GM12875 (cell line): ENCODE measurements at regions not wholly inside any gene's neighbourhood (a gene's known extent, or its start where the extent isn't known, plus 50 kb on each side); places are given as distances from the start of the nearest gene placed in this dataset.

ENCODE experiments used
- H3K4me3 ChIP-seq: one replicate; pipeline ENCODE4 v1.5.1; 2011; ENCODE audit warnings: low read depth, low read length, control low read depth
- TF ChIP-seq, protein P1 (sequence below): IDR thresholded peaks from 2 replicates; pipeline ENCODE4 v1.5.1; 2011; ENCODE audit warnings: low read depth, mild to moderate bottlenecking, control low read depth, inconsistent platforms, low read length, moderate library complexity, borderline replicate concordance; ENCODE audit not compliant: insufficient read depth

DNA sequence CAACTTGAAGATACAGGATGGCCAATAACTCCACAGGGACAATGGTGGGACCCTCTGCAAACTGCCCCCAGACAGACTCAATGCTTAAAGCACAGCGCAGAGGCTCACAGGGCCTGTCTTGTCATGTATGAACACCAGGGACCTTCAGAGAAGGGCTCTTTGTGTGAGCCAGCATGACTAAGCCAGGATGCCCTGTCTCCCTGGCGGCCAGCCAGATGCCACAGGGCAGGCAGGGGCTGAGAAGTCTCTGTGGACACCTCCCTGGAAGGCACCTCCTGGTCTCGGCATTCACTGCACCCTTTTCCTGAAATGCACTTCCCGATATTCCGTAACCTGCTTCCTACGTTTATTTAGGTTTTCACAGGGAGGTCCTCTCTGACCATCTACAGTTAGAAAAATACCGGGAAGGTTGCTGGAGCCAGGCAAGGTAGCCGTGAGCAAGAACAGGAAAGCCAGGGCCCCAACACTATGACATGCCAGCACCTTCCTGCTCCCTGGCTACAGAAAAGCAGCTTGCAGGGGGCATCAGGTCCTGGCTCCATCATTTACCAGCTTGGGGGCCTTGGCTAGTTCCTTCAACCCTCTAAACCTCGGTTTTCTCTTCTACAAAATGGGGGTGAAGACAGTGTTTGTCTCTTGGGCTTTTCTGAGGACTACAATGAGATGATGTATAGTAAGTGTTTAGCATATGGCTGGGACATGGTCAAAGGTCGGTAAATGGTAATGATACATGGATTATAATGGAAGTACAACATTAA, 65.0 kb downstream of the PITPNM2 start:
- TF ChIP-seq, protein P1, sequence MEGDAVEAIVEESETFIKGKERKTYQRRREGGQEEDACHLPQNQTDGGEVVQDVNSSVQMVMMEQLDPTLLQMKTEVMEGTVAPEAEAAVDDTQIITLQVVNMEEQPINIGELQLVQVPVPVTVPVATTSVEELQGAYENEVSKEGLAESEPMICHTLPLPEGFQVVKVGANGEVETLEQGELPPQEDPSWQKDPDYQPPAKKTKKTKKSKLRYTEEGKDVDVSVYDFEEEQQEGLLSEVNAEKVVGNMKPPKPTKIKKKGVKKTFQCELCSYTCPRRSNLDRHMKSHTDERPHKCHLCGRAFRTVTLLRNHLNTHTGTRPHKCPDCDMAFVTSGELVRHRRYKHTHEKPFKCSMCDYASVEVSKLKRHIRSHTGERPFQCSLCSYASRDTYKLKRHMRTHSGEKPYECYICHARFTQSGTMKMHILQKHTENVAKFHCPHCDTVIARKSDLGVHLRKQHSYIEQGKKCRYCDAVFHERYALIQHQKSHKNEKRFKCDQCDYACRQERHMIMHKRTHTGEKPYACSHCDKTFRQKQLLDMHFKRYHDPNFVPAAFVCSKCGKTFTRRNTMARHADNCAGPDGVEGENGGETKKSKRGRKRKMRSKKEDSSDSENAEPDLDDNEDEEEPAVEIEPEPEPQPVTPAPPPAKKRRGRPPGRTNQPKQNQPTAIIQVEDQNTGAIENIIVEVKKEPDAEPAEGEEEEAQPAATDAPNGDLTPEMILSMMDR, result no peak
- H3K4me3 ChIP-seq, result no peak overlapping the region

GRCh38 chr12:123085066-123085465, 65.8 kb downstream of the PITPNM2 start:
- H3K4me3 ChIP-seq, result no peak overlapping the region
- TF ChIP-seq, protein P1, result no peak

GRCh38 chr12:123083661-123084571, 67.0 kb downstream of the PITPNM2 start:
- TF ChIP-seq, protein P1, result no peak
- no peak overlapping the region for H3K4me3 ChIP-seq

DNA sequence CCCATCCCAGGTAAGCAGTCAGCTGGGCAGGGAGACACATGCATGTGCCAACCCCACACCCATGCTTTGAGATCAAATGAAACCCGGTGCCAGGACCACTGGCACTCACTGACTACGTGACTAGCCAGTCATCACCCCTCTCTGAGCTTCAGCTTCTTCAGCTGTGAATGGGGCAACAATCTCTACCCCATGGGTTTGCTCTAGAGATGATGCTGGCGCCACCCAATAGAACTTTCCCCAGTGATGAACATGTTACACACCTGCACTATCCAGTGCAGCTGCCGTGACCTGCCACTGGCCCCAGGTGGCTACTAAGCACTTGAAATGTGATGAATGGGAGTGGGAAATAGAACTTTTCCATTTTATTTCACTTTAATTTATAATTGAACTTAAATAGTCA, 70.3 kb downstream of the PITPNM2 start:
- TF ChIP-seq, protein P1, result no peak
- no peak overlapping the region for H3K4me3 ChIP-seq

DNA sequence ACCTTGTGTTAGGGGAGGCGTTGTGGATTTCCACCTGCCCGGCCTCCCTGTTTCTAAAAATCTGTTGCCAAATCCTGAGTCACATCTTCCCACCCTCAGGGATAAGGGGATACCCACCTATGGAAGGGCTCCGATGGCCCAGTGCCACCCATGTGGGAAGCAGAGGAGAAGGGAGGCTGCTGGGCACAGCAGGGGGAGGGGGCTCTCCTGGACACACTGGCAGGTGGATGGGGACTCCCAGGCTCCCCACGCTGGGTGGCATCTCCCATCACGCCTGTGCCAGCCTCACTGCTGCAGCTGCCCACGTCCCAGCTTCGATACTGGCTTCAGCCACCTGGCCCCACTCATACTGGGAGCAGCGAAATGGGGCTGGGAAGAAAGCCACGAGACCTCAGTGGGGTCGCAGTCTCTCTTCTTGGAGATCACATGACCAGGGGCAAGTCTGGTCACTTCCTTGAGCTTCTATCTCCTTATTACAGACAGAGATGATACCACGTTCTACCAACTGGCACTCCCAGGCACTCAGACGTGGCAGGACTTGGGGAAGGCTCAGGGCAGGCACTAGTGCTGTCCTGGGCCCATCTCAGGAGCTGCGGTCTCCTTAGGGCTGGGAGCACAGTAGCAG, 72.2 kb downstream of the PITPNM2 start:
- TF ChIP-seq, protein P1, result no peak
- H3K4me3 ChIP-seq, result no peak overlapping the region

GRCh38 chr12:123078120-123078465, 72.8 kb downstream of the PITPNM2 start:
- H3K4me3 ChIP-seq, result no peak overlapping the region
- TF ChIP-seq, protein P1, result no peak
